OCI-LY3 (cell line): ENCODE measurements at regions not wholly inside any gene's neighbourhood (a gene's known extent, or its start where the extent isn't known, plus 50 kb on each side); places are given as distances from the start of the nearest gene placed in this dataset.
"Not testable (repeated sequence)": the region's sequence is repeated elsewhere in the genome, so short reads cannot be mapped to it uniquely, and the experiment has no call there.

Experiments
- H2AFZ ChIP-seq: fragments of 200-600, 300-600 bp; shearing (Covaris generic); 2 replicates; pipeline ENCODE4 v1.6.0; 2014; ENCODE audit warnings: antibody characterized with exemption, low read depth, low read length
- H3K27ac ChIP-seq: fragments of 200-600, 300-600 bp; sonication (generic); 2 replicates; pipeline ENCODE4 v1.5.1; 2014; ENCODE audit warnings: mild to moderate bottlenecking, low read length, moderate library complexity, mixed read lengths
- H3K27me3 ChIP-seq: fragments of 200-600, 300-600 bp; sonication (generic); 2 replicates; pipeline ENCODE4 v1.6.1; 2014; ENCODE audit warnings: low read depth, low read length, mixed read lengths
- H3K36me3 ChIP-seq: fragments of 200-600, 300-600 bp; sonication (generic); replicated peaks from 2 replicates; pipeline ENCODE3; 2014; ENCODE audit warnings: low read depth, low read length, mixed read lengths
- H3K4me1 ChIP-seq: fragments of 300-600, 200-600 bp; sonication (generic); 2 replicates; pipeline ENCODE4 v1.6.1; 2014; ENCODE audit warnings: low read length, mixed read lengths
- H3K4me2 ChIP-seq: fragments of 200-600, 300-600 bp; sonication (generic); 2 replicates; pipeline ENCODE4 v1.6.1; 2014; ENCODE audit warnings: low read length, mixed read lengths
- H3K4me3 ChIP-seq: fragments of 300-600, 200-600 bp; sonication (generic); 2 replicates; pipeline ENCODE4 v1.5.1; 2014; ENCODE audit warnings: antibody characterized with exemption, mild to moderate bottlenecking, low read length, moderate library complexity
- H3K79me2 ChIP-seq: fragments of 300-600, 200-600 bp; shearing (Covaris generic); 2 replicates; pipeline ENCODE4 v1.6.1; 2014; ENCODE audit warnings: mild to moderate bottlenecking, low read length, mixed read lengths
- H3K9ac ChIP-seq: fragments of 300-600, 200-600 bp; shearing (Covaris generic); 2 replicates; pipeline ENCODE4 v1.6.0; 2014; ENCODE audit warnings: mild to moderate bottlenecking, low read length, moderate library complexity
- H3K9me3 ChIP-seq: fragments of 200-600, 300-600 bp; shearing (Covaris generic); 2 replicates; pipeline ENCODE4 v1.6.1; 2014; ENCODE audit warnings: low read length, mixed read lengths; ENCODE audit not compliant: insufficient read depth
- H4K20me1 ChIP-seq: fragments of 200-600, 300-600 bp; sonication (generic); 2 replicates; pipeline ENCODE4 v1.6.1; 2016; ENCODE audit warnings: low read length, mixed read lengths; ENCODE audit not compliant: insufficient read depth
- CTCF ChIP-seq: fragments of 200-600, 300-600 bp; sonication (generic); IDR thresholded peaks from 2 replicates; pipeline ENCODE4 v1.5.1; 2014; ENCODE audit warnings: antibody characterized with exemption, low read length, low read depth
- EZH2phosphoT487 ChIP-seq: fragments of 200-600 bp; shearing (Covaris generic); IDR thresholded peaks from 2 replicates; pipeline ENCODE4 v1.6.1; 2018; ENCODE audit warnings: antibody characterized with exemption, mixed run types, low read depth

- H3K4me1 ChIP-seq, result no peaks in the 10 kb centered on the region
- H4K20me1 ChIP-seq, result no peaks in the 10 kb centered on the region
- TF ChIP-seq EZH2phosphoT487 (no peak), CTCF (no peak)
- no peaks in the 10 kb centered on the region for H3K27me3 ChIP-seq
- H3K36me3 ChIP-seq, result no peaks in the 10 kb centered on the region
- H3K4me2 ChIP-seq, result no peak overlapping the region
- H3K79me2 ChIP-seq, result no peaks in the 10 kb centered on the region
- H3K4me3 ChIP-seq, result no peak overlapping the region
- H2AFZ ChIP-seq, result no peak overlapping the region
- no peak overlapping the region for H3K27ac ChIP-seq
- no peaks in the 10 kb centered on the region for H3K9me3 ChIP-seq
- H3K9ac ChIP-seq, result no peak overlapping the region
Observed at GRCh38 chr9:17075758-17076485, 58.9 kb upstream of the CNTLN start.

- Histone ChIP-seq H3K27me3 (no peaks in the 10 kb centered on the region), H3K9me3 (no peaks in the 10 kb centered on the region), H3K4me1 (no peaks in the 10 kb centered on the region), H3K4me2 (no peak overlapping the region), H3K36me3 (no peaks in the 10 kb centered on the region), H3K27ac (no peak overlapping the region), H3K79me2 (no peaks in the 10 kb centered on the region), H3K9ac (no peak overlapping the region), H2AFZ (no peak overlapping the region), H3K4me3 (no peak overlapping the region), H4K20me1 (no peaks in the 10 kb centered on the region)
- TF ChIP-seq EZH2phosphoT487 (no peak), CTCF (no peak)
Observed at GRCh38 chr9:17075146-17075757, 59.6 kb upstream of the CNTLN start.

- H3K4me2 ChIP-seq, H3K27me3 ChIP-seq, H3K4me1 ChIP-seq, H3K27ac ChIP-seq, H4K20me1 ChIP-seq, H3K9ac ChIP-seq, H3K79me2 ChIP-seq, H3K9me3 ChIP-seq, H3K4me3 ChIP-seq, H2AFZ ChIP-seq, H3K36me3 ChIP-seq: not testable (repeated sequence)
Observed at GRCh38 chr9:17072563-17072962, 62.3 kb upstream of the CNTLN start.

- TF ChIP-seq CTCF (no peak), EZH2phosphoT487 (no peak)
- Histone ChIP-seq H3K36me3 (no peaks in the 10 kb centered on the region), H4K20me1 (no peaks in the 10 kb centered on the region), H3K9ac (no peak overlapping the region), H2AFZ (no peak overlapping the region), H3K9me3 (no peaks in the 10 kb centered on the region), H3K4me3 (no peak overlapping the region), H3K4me1 (peaks cover 3% of the 10 kb centered on the region; the same call in 1 of the 2 replicates), H3K79me2 (no peaks in the 10 kb centered on the region), H3K27ac (no peak overlapping the region), H3K27me3 (no peaks in the 10 kb centered on the region), H3K4me2 (no peak overlapping the region)
Observed at GRCh38 chr9:17068671-17069070, 66.2 kb upstream of the CNTLN start.
